ENCODE measurements at regions not wholly inside any gene's neighbourhood (a gene's known extent, or its start where the extent isn't known, plus 50 kb on each side); places are given as distances from the start of the nearest gene placed in this dataset.
A peak's percentile ranks its signal among the peaks of the same experiment; 100 is the strongest.

DNA sequence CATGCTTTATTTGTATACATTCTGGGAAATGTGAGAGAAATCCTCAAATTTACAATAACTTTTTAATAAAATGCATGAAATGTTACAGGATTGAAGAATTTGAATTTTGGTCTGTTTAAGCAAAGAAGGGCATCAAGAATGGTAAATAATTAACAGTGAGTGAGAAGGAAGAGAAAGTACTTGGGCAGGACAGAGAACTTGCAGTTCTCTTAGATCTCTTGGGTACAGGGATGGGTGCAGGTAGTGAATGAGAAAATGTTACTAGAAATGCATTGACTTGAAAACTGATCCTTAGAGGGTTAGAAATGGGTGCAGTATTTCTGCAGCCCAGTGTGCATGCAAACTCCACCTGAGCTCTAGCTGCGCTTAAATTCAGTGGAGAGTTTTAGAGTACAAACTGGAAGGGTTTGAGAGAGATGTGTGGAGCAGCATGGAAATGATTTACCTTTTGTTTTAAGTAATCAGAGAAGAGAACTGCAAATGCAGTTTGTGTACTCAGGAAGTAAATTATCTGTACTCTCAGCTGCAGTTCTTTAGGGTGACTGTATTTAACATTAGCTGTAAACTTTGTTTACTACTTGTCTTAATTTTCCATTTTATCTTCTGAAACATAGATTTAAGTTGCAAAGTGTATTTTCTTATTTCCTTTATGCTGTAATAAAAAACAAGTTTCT is 51.0 kb upstream of the RAB27B start:
- no peak for FAIRE-seq
- Histone ChIP-seq H3K27ac (ENCODE audit: low read depth in 1 of 3, low read length in 2 of 3) (no peak overlapping the region), H3K36me3 (ENCODE audit: control insufficient read depth in 3 of 3, insufficient read depth in 2 of 3, low read depth in 1 of 3, low read length in 3 of 3) (no peaks in the 10 kb centered on the region), H3K4me3 (ENCODE audit: low read depth in 1 of 3, low read length in 3 of 3) (no peak overlapping the region), H3K27me3 (ENCODE audit: control insufficient read depth in 3 of 3, insufficient read depth in 3 of 3, low read length in 3 of 3) (no peaks in the 10 kb centered on the region), H3K9me3 (ENCODE audit: control insufficient read depth in 2 of 2, insufficient read depth in 1 of 2, low read depth in 1 of 2, low read length in 1 of 2) (no peaks in the 10 kb centered on the region), H3K4me1 (ENCODE audit: control insufficient read depth in 3 of 3, insufficient read depth in 2 of 3, low read depth in 1 of 3, low read length in 2 of 3) (peaks cover 0 to 18% (median 0%) of the 10 kb centered on the region in 3 donors)
- 62 to 76% (median 63%) methylated on average over 1 of the region's 1 CpG for WGBS, 3 donors
- peak in 1 of 2 donors; percentile 12 for DNase-seq

DNA sequence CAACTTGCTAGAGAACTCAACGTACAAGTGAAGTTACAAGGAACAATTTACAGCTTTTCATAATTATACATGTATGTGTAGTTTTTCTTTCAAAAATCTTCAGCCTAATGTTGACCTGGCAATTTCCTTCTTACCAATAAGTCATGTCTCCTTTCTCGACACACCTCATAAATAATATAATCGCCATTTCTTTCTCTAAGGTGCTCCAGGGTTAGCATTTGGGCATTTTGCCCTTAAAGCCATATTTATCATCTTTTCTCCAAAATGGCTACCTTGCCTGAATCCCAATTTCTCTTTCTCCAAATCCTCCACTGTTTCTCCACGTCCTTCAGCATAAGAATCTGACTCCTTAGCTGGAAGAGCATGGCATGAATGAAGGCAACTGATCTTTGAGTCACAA is 50.3 kb upstream of the RAB27B start:
- Histone ChIP-seq H3K9me3 (ENCODE audit: control insufficient read depth in 2 of 2, insufficient read depth in 1 of 2, low read depth in 1 of 2, low read length in 1 of 2) (no peaks in the 10 kb centered on the region), H3K27me3 (ENCODE audit: control insufficient read depth in 3 of 3, insufficient read depth in 3 of 3, low read length in 3 of 3) (no peaks in the 10 kb centered on the region), H3K4me3 (ENCODE audit: low read depth in 1 of 3, low read length in 3 of 3) (no peak overlapping the region), H3K36me3 (ENCODE audit: control insufficient read depth in 3 of 3, insufficient read depth in 2 of 3, low read depth in 1 of 3, low read length in 3 of 3) (no peaks in the 10 kb centered on the region), H3K4me1 (ENCODE audit: control insufficient read depth in 3 of 3, insufficient read depth in 2 of 3, low read depth in 1 of 3, low read length in 2 of 3) (peaks cover 0 to 18% (median 0%) of the 10 kb centered on the region in 3 donors), H3K27ac (ENCODE audit: low read depth in 1 of 3, low read length in 2 of 3) (no peak overlapping the region)
- WGBS, 3 donors = 54 to 72% (median 58%) methylated on average over 4 of the region's 4 CpGs
- DNase-seq (no peak), FAIRE-seq (no peak)
